Loucy (cell line): ENCODE measurements at regions not wholly inside any gene's neighbourhood (a gene's known extent, or its start where the extent isn't known, plus 50 kb on each side); places are given as distances from the start of the nearest gene placed in this dataset.

Experiments
- H2AFZ ChIP-seq: fragments of 200-600 bp; sonication (generic); 2 replicates; pipeline ENCODE4 v1.6.0; 2016; ENCODE audit warnings: antibody characterized with exemption, mild to moderate bottlenecking, low read length, moderate library complexity
- H3F3A ChIP-seq: fragments of 200-600 bp; 2 replicates; pipeline ENCODE4 v1.6.0; 2016; ENCODE audit warnings: antibody characterized with exemption, low read depth, mild to moderate bottlenecking
- H3K27me3 ChIP-seq: fragments of 200-600 bp; sonication (generic); 2 replicates; pipeline ENCODE4 v1.6.1; 2014; ENCODE audit warnings: low read length, mild to moderate bottlenecking; ENCODE audit not compliant: insufficient read depth, poor library complexity, severe bottlenecking
- H3K36me3 ChIP-seq: fragments of 200-600 bp; sonication (generic); 2 replicates; pipeline ENCODE4 v1.6.1; 2016; ENCODE audit warnings: low read length; ENCODE audit not compliant: insufficient read depth
- H3K4me1 ChIP-seq: fragments of 200-600 bp; sonication (generic); 2 replicates; pipeline ENCODE4 v1.5.1; 2014; ENCODE audit warnings: low read length, mild to moderate bottlenecking; ENCODE audit not compliant: insufficient read depth, poor library complexity, severe bottlenecking
- H3K4me2 ChIP-seq: fragments of 200-600 bp; sonication (generic); 2 replicates; pipeline ENCODE4 v1.6.0; 2014; ENCODE audit warnings: antibody characterized with exemption, low read length, low read depth, mild to moderate bottlenecking; ENCODE audit not compliant: poor library complexity, severe bottlenecking
- H3K4me3 ChIP-seq: fragments of 200-600 bp; sonication (generic); 2 replicates; pipeline ENCODE4 v1.5.1; 2014; ENCODE audit warnings: low read length, mild to moderate bottlenecking, mixed read lengths; ENCODE audit not compliant: poor library complexity, severe bottlenecking
- H3K79me2 ChIP-seq: fragments of 200-600 bp; sonication (generic); 2 replicates; pipeline ENCODE4 v1.6.1; 2014; ENCODE audit warnings: low read length; ENCODE audit not compliant: insufficient read depth
- H3K9ac ChIP-seq: fragments of 200-600 bp; sonication (generic); 2 replicates; pipeline ENCODE4 v1.6.0; 2014; ENCODE audit warnings: mild to moderate bottlenecking, low read depth, low read length, moderate library complexity; ENCODE audit not compliant: poor library complexity, severe bottlenecking
- H3K9me2 ChIP-seq: fragments of 200-600 bp; sonication (generic); replicated peaks from 2 replicates; pipeline ENCODE4 v1.6.1; 2016; ENCODE audit warnings: low read depth, low read length, mixed read lengths
- H3K9me3 ChIP-seq: fragments of 200-600 bp; sonication (generic); 2 replicates; pipeline ENCODE4 v1.6.1; 2014; ENCODE audit warnings: mild to moderate bottlenecking, antibody characterized with exemption, low read length, low read depth; ENCODE audit not compliant: insufficient read depth
- H4K20me1 ChIP-seq: fragments of 200-600 bp; sonication (generic); 2 replicates; pipeline ENCODE4 v1.6.0; 2014; ENCODE audit warnings: antibody characterized with exemption, low read length, mild to moderate bottlenecking; ENCODE audit not compliant: insufficient read depth, poor library complexity, severe bottlenecking
- CTCF ChIP-seq: fragments of 200-600 bp; sonication (generic); conservative IDR thresholded peaks from 2 replicates; pipeline ENCODE4 v1.5.1; 2014; ENCODE audit warnings: mild to moderate bottlenecking, antibody characterized with exemption, low read length
- EZH2phosphoT487 ChIP-seq: fragments of 200-600 bp; IDR thresholded peaks from 2 replicates; pipeline ENCODE4 v1.6.1; 2018; ENCODE audit warnings: antibody characterized with exemption, mild to moderate bottlenecking, moderate library complexity, borderline replicate concordance

- H3K9me3 ChIP-seq, result no peaks in the 10 kb centered on the region; the same call in 1 of the 2 replicates
- TF ChIP-seq EZH2phosphoT487 (no peak), CTCF (no peak)
- H3K36me3 ChIP-seq, result no peaks in the 10 kb centered on the region
- no peaks in the 10 kb centered on the region for H3K27me3 ChIP-seq
- H2AFZ ChIP-seq, result no peak overlapping the region
- H3K4me1 ChIP-seq, result no peaks in the 10 kb centered on the region
- no peaks in the 10 kb centered on the region for H3K9me2 ChIP-seq
- no peak overlapping the region for H3K9ac ChIP-seq
- no peak overlapping the region for H3K4me2 ChIP-seq
- no peaks in the 10 kb centered on the region for H4K20me1 ChIP-seq
- no peaks in the 10 kb centered on the region for H3K79me2 ChIP-seq
- H3K4me3 ChIP-seq, result no peak overlapping the region
- no peaks in the 10 kb centered on the region for H3F3A ChIP-seq
Measured at GRCh38 chr13:109945206-109945960, 159.0 kb upstream of the IRS2 start.

- Histone ChIP-seq H3K9me3 (no peaks in the 10 kb centered on the region; the same call in 1 of the 2 replicates), H2AFZ (no peak overlapping the region), H3K4me1 (no peaks in the 10 kb centered on the region), H3K9ac (no peak overlapping the region), H4K20me1 (no peaks in the 10 kb centered on the region), H3K79me2 (no peaks in the 10 kb centered on the region), H3K27me3 (no peaks in the 10 kb centered on the region), H3K36me3 (no peaks in the 10 kb centered on the region), H3K9me2 (no peaks in the 10 kb centered on the region), H3F3A (no peaks in the 10 kb centered on the region), H3K4me3 (no peak overlapping the region), H3K4me2 (no peak overlapping the region)
- no peak for TF ChIP-seq CTCF
- no peak for TF ChIP-seq EZH2phosphoT487
Measured at GRCh38 chr13:109941951-109942350, 155.6 kb upstream of the IRS2 start.

- Histone ChIP-seq H3K9me3 (no peaks in the 10 kb centered on the region; the same call in 1 of the 2 replicates), H3K4me3 (no peak overlapping the region), H3K79me2 (no peaks in the 10 kb centered on the region), H4K20me1 (no peaks in the 10 kb centered on the region), H3K9me2 (no peaks in the 10 kb centered on the region), H3F3A (no peaks in the 10 kb centered on the region), H3K9ac (no peak overlapping the region), H3K36me3 (no peaks in the 10 kb centered on the region), H3K4me2 (no peak overlapping the region), H2AFZ (no peak overlapping the region), H3K4me1 (no peaks in the 10 kb centered on the region), H3K27me3 (no peaks in the 10 kb centered on the region)
- TF ChIP-seq EZH2phosphoT487 (no peak), CTCF (no peak)
Measured at GRCh38 chr13:109941221-109941620, 154.8 kb upstream of the IRS2 start.
